ENCODE measurements at regions not wholly inside any gene's neighbourhood (a gene's known extent, or its start where the extent isn't known, plus 50 kb on each side); places are given as distances from the start of the nearest gene placed in this dataset.

DNA sequence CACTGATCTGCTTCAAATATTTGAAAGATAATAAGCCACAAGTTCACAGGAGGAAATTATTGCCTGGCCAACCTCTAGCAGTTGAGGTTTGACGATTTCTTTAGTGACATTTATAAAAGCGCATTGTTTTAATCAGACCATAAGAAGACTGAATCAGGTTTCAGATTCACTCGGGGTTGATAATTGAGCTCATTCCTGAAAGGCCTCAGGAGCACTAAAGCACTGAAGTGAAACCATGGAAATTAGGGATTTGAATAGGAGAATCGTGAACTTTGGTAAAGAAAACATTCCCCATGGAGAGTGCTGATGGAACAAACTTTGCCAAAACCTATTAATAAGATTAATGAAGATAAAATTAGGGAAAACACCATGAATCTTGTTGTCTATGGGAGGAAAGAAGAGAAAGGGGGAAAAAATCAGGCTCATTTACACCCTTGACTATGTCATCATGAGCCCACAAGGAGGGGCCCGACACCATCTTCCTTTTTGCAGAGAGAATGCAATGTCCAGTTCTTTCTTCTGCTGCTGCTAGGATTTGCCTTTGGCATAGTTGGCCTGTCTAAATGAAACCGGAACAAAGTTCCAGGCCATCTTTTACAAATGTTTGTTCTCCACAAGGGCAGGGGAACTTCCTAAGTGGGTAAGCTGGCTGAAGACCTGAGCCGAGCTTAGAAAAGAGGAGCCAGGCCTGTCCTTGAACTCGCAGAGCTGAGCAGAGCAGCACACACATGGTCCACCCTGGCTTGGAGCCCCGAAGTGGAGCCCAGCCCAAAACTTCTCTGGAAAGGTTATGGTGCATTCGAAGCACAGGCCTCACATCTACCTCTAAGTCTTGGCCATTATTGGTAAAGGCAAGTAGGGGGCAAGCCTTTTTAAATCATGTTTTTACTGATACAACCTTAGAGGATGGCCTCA, 56.1 kb upstream of the EIF3M start:
- Histone ChIP-seq H3K27ac (ENCODE audit: low read depth in 2 of 2, low read length in 1 of 2) (no peak overlapping the region), H3K4me1 (ENCODE audit: control insufficient read depth in 1 of 2, insufficient read depth in 2 of 2, low read depth in 1 of 2, low read length in 1 of 2) (no peaks in the 10 kb centered on the region), H3K4me3 (ENCODE audit: low read depth in 2 of 2, low read length in 1 of 2) (no peak overlapping the region), H3K9me2 (no peaks in the 10 kb centered on the region), H3K36me3 (replicated peaks in 1 of 2; ENCODE audit: control insufficient read depth in 1 of 2, insufficient read depth in 2 of 2, low read length in 1 of 2) (no peaks in the 10 kb centered on the region), H3K79me2 (ENCODE audit: insufficient read depth) (no peaks in the 10 kb centered on the region), H4K20me1 (ENCODE audit: insufficient read depth) (no peaks in the 10 kb centered on the region), H3K27me3 (ENCODE audit: insufficient read depth) (peaks cover 39% of the 10 kb centered on the region; the same call in 1 of the 2 replicates), H3K9ac (no peak overlapping the region), H3K4me2 (no peak overlapping the region), H2AFZ (ENCODE audit: low read depth) (no peak overlapping the region), H3F3A (replicated peaks; ENCODE audit: insufficient read depth) (no peaks in the 10 kb centered on the region), H3K9me3 (no peaks in the 10 kb centered on the region)
- no peak for TF ChIP-seq FOXJ3 (CRISPR knock-in tag; IDR thresholded peaks at IDR 0.05)
- TF ChIP-seq, protein P1, sequence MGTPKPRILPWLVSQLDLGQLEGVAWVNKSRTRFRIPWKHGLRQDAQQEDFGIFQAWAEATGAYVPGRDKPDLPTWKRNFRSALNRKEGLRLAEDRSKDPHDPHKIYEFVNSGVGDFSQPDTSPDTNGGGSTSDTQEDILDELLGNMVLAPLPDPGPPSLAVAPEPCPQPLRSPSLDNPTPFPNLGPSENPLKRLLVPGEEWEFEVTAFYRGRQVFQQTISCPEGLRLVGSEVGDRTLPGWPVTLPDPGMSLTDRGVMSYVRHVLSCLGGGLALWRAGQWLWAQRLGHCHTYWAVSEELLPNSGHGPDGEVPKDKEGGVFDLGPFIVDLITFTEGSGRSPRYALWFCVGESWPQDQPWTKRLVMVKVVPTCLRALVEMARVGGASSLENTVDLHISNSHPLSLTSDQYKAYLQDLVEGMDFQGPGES (IDR thresholded peaks at IDR 0.05; ENCODE audit: low read depth, low read length), result no peak
- TF ChIP-seq NFIC (IDR thresholded peaks at IDR 0.05; ENCODE audit: borderline replicate concordance), result no peak
- no peak for TF ChIP-seq SIN3A (IDR thresholded peaks at IDR 0.05; ENCODE audit: borderline replicate concordance, low read depth, low read length)
- TF ChIP-seq RCOR1 (IDR thresholded peaks at IDR 0.05; ENCODE audit: low read length), result no peak
- TF ChIP-seq EP300 (IDR thresholded peaks at IDR 0.05; ENCODE audit: borderline replicate concordance in 1 of 2, low read depth in 1 of 2, low read length in 1 of 2), result no peak
- TF ChIP-seq, protein P2, sequence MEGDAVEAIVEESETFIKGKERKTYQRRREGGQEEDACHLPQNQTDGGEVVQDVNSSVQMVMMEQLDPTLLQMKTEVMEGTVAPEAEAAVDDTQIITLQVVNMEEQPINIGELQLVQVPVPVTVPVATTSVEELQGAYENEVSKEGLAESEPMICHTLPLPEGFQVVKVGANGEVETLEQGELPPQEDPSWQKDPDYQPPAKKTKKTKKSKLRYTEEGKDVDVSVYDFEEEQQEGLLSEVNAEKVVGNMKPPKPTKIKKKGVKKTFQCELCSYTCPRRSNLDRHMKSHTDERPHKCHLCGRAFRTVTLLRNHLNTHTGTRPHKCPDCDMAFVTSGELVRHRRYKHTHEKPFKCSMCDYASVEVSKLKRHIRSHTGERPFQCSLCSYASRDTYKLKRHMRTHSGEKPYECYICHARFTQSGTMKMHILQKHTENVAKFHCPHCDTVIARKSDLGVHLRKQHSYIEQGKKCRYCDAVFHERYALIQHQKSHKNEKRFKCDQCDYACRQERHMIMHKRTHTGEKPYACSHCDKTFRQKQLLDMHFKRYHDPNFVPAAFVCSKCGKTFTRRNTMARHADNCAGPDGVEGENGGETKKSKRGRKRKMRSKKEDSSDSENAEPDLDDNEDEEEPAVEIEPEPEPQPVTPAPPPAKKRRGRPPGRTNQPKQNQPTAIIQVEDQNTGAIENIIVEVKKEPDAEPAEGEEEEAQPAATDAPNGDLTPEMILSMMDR (IDR thresholded peaks at IDR 0.05), result no peak
- TF ChIP-seq RFX5 (IDR thresholded peaks at IDR 0.05; ENCODE audit: low read length), result no peak
- TF ChIP-seq EZH2phosphoT487 (IDR thresholded peaks at IDR 0.05; ENCODE audit: borderline replicate concordance, low read depth), result no peak
- TF ChIP-seq JUND (IDR thresholded peaks at IDR 0.05), result no peak
- no peak for TF ChIP-seq SMC3 (IDR thresholded peaks at IDR 0.05; ENCODE audit: low read depth, low read length)
- no peak for TF ChIP-seq FOSL2 (IDR thresholded peaks at IDR 0.05; ENCODE audit: borderline replicate concordance, low read depth)
- TF ChIP-seq, protein P3, sequence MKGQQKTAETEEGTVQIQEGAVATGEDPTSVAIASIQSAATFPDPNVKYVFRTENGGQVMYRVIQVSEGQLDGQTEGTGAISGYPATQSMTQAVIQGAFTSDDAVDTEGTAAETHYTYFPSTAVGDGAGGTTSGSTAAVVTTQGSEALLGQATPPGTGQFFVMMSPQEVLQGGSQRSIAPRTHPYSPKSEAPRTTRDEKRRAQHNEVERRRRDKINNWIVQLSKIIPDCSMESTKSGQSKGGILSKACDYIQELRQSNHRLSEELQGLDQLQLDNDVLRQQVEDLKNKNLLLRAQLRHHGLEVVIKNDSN (IDR thresholded peaks at IDR 0.05; ENCODE audit: borderline replicate concordance, low read depth), result no peak
- no peak for TF ChIP-seq TCF12 (IDR thresholded peaks at IDR 0.05)
- no peak for TF ChIP-seq MEF2A (IDR thresholded peaks at IDR 0.05; ENCODE audit: borderline replicate concordance, low read depth)
- WGBS (ENCODE audit: low lambda C conversion rate), result 32% methylated on average over 10 of the region's 10 CpGs
- ChIA-PET CTCF (no interaction called here), POLR2A (no interaction called here)
- no peak for DNase-seq
